Adrenal gland (tissue), 9 donors: ENCODE measurements at regions not wholly inside any gene's neighbourhood (a gene's known extent, or its start where the extent isn't known, plus 50 kb on each side); places are given as distances from the start of the nearest gene placed in this dataset.

ENCODE experiments used
- DNase-seq, 7 donors: peaks; one replicate each; pipeline ENCODE4 v3.0.0-alpha.2; 2019 to 2020
- H3K27ac ChIP-seq, 5 donors: fragments of 200-600 bp; sonication (generic) in 4 of 5; 1 replicate in 3 of 5; 2 replicates in 2 of 5; pipeline versions ENCODE4 v1.5.1 to v1.8.0; 2016 to 2020; ENCODE audit warnings: mild to moderate bottlenecking in 1 of 5
- H3K27me3 ChIP-seq: fragments of 200-600 bp; 2 replicates; pipeline ENCODE4 v1.8.0; 2021
- H3K36me3 ChIP-seq, 2 donors: fragments of 200-600 bp; replicated peaks in 1 of 2; 1 replicate in 1 of 2; 2 replicates in 1 of 2; pipeline versions ENCODE4 v1.5.1 to v1.8.0; 2018 to 2022
- H3K4me1 ChIP-seq, 2 donors: fragments of 200-600 bp; replicated peaks in 1 of 2; 1 replicate in 1 of 2; 2 replicates in 1 of 2; pipeline versions ENCODE4 v1.5.1 to v1.8.0; 2018 to 2021
- H3K4me3 ChIP-seq, 4 donors: fragments of 200-600 bp; sonication (generic) in 3 of 4; one replicate each; pipeline ENCODE4 v1.5.1; 2016 to 2018
- H3K9me3 ChIP-seq, 3 donors: fragments of 200-600 bp; sonication (generic) in 1 of 3; replicated peaks in 1 of 3; 1 replicate in 2 of 3; 2 replicates in 1 of 3; pipeline versions ENCODE4 v1.5.1 to v1.8.0; 2016 to 2021
- POLR2A ChIP-seq, 2 donors: fragments of 450-650 bp; IDR thresholded peaks; one replicate each; pipeline ENCODE4 v1.6.1; 2017; ENCODE audit warnings: antibody characterized with exemption in 2 of 2, mild to moderate bottlenecking in 2 of 2, moderate library complexity in 1 of 2
- WGBS, 4 donors: extraction: QIAGEN DNeasy Blood & Tissue Kit in 2 of 4; methylation state at CpG; one replicate each; pipeline versions ENCODE4 v1.1.5 to v1.1.7; 2013 to 2017; 5-methylcytosine and 5-hydroxymethylcytosine counted together
- intact Hi-C, 2 donors: fragments of 100-400 bp; cut with DNase I; formaldehyde crosslinking; loops; one replicate each; pipeline versions ENCODE4 v1.14.1 to v1.15.0; 2022 to 2023
- TF ChIP-seq, protein P1 (sequence below), 6 experiments: fragments of 450-650 bp in 4 of 6; fragments of 200-600 bp in 2 of 6; sonication (generic) in 1 of 6; IDR thresholded peaks; 1 replicate in 5 of 6; 2 replicates in 1 of 6; pipeline versions ENCODE4 v1.5.1 to v1.8.0; 2016 to 2021; ENCODE audit warnings: antibody characterized with exemption in 6 of 6, mild to moderate bottlenecking in 2 of 6, moderate library complexity in 1 of 6
- donor health status: healthy with polysubstance abuse.
- donor health status: Bipolar disorder and iron deficiency.
- donor health status: DM: yes; HTN: yes; CAD: no.
- donor health status: DM: no; HTN: no; CAD: no.
- donor health status: DM: no; HTN: no; CAD: no.

- intact Hi-C loops, result no loop called here
- TF ChIP-seq, protein P1, sequence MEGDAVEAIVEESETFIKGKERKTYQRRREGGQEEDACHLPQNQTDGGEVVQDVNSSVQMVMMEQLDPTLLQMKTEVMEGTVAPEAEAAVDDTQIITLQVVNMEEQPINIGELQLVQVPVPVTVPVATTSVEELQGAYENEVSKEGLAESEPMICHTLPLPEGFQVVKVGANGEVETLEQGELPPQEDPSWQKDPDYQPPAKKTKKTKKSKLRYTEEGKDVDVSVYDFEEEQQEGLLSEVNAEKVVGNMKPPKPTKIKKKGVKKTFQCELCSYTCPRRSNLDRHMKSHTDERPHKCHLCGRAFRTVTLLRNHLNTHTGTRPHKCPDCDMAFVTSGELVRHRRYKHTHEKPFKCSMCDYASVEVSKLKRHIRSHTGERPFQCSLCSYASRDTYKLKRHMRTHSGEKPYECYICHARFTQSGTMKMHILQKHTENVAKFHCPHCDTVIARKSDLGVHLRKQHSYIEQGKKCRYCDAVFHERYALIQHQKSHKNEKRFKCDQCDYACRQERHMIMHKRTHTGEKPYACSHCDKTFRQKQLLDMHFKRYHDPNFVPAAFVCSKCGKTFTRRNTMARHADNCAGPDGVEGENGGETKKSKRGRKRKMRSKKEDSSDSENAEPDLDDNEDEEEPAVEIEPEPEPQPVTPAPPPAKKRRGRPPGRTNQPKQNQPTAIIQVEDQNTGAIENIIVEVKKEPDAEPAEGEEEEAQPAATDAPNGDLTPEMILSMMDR (IDR thresholded peaks at IDR 0.05), result no peak
- no peak for TF ChIP-seq POLR2A (IDR thresholded peaks at IDR 0.05)
- 55 to 62% (median 58%) methylated on average over 5 of the region's 5 CpGs for WGBS, 4 donors
Measured at GRCh38 chr2:126239320-126239955, 416.5 kb upstream of the GYPC start.

GRCh38 chr2:126241001-126241400 lies 415.0 kb upstream of the GYPC start:
- Histone ChIP-seq H3K27ac (no peak overlapping the region), H3K36me3 (no peaks in the 10 kb centered on the region), H3K4me1 (no peaks in the 10 kb centered on the region), H3K27me3 (no peaks in the 10 kb centered on the region), H3K9me3 (no peaks in the 10 kb centered on the region), H3K4me3 (no peak overlapping the region)
- no peak for DNase-seq
- intact Hi-C loops, result loop anchor here (10.0 kb wide), 1 partner anchor 534 kb away; no protein-coding TSS in a partner anchor
- WGBS, 4 donors, result 57 to 73% (median 70%) methylated on average over 2 of the region's 2 CpGs
- no peak for TF ChIP-seq POLR2A (IDR thresholded peaks at IDR 0.05)
- TF ChIP-seq, protein P1 (IDR thresholded peaks at IDR 0.05), result no peak

More at GRCh38 chr2:126239320-126239955, 416.5 kb upstream of the GYPC start:
- DNase-seq, result no peak
- no peak overlapping the region for H3K27ac ChIP-seq
- H3K27me3 ChIP-seq, result no peaks in the 10 kb centered on the region
- no peaks in the 10 kb centered on the region for H3K4me1 ChIP-seq
- H3K4me3 ChIP-seq, result no peak overlapping the region
- no peaks in the 10 kb centered on the region for H3K9me3 ChIP-seq
- no peaks in the 10 kb centered on the region for H3K36me3 ChIP-seq

- Histone ChIP-seq H3K27ac (no peak overlapping the region), H3K4me3 (no peak overlapping the region), H3K27me3 (no peaks in the 10 kb centered on the region), H3K9me3 (no peaks in the 10 kb centered on the region), H3K4me1 (no peaks in the 10 kb centered on the region), H3K36me3 (no peaks in the 10 kb centered on the region)
- intact Hi-C loops, result loop anchor here (10.0 kb wide), 1 partner anchor 533 kb away; no protein-coding TSS in a partner anchor
- TF ChIP-seq POLR2A (IDR thresholded peaks at IDR 0.05), result no peak
- TF ChIP-seq, protein P1 (IDR thresholded peaks at IDR 0.05), result no peak
- no peak for DNase-seq
- 69 to 82% (median 75%) methylated on average over 4 of the region's 4 CpGs for WGBS, 4 donors
Measured at GRCh38 chr2:126241411-126241810, 414.5 kb upstream of the GYPC start.

DNA sequence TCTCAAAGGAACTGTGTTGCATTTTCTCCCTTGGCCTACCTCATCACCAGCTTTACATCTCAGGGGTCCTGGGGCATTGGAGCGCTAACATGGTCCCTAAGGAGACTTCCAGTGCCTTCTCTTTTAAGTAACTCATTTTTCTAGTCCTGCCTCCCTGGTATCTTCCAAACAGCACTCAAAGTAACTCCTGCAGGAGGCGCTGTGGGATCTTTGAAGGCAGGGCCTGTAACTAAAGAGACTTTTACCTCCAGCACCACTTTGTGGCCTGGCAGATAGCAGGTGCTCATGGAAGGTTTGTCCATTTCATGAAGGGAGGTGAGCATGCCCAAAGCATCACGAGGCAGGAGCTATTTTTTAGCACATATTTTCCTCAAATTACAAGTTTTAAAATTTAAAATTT lies 411.0 kb upstream of the GYPC start:
- intact Hi-C loops, result loop anchor here (10.0 kb wide), 1 partner anchor 530 kb away; no protein-coding TSS in a partner anchor
- 24 to 46% (median 35%) methylated on average over 3 of the region's 3 CpGs for WGBS, 4 donors
- TF ChIP-seq POLR2A (IDR thresholded peaks at IDR 0.05), result no peak
- TF ChIP-seq, protein P1 (IDR thresholded peaks at IDR 0.05), result peak in 4 of 6 experiments; percentile 10 to 42 (median 36)
- Histone ChIP-seq H3K27ac (no peak overlapping the region), H3K9me3 (no peaks in the 10 kb centered on the region), H3K36me3 (no peaks in the 10 kb centered on the region), H3K4me1 (no peaks in the 10 kb centered on the region), H3K4me3 (no peak overlapping the region), H3K27me3 (no peaks in the 10 kb centered on the region)
- DNase-seq, result peak; percentile 21 to 72 (median 41)
